Pancreas (tissue), 10 donors: ENCODE measurements at regions not wholly inside any gene's neighbourhood (a gene's known extent, or its start where the extent isn't known, plus 50 kb on each side); places are given as distances from the start of the nearest gene placed in this dataset.
"Not testable (repeated sequence)": the region's sequence is repeated elsewhere in the genome, so short reads cannot be mapped to it uniquely, and the experiment has no call there.

Experiments
- ATAC-seq, 4 donors: fragments of 200-7000 bp; cut with Tn5 transposase; one replicate each; pipeline versions ENCODE4 v1.8.0 to v1.9.1; 2020; ENCODE audit warnings: mild to moderate bottlenecking in 4 of 4, moderate library complexity in 4 of 4
- DNase-seq, 6 donors: peaks; one replicate each; pipeline ENCODE4 v3.0.0-alpha.2; 2020
- FAIRE-seq: peaks from 2 replicates; lab custom pipeline; 2012; peaks lifted over from hg19 to GRCh38; lab: Jason Lieb, UNC
- H3K27ac ChIP-seq, 4 donors: fragments of 200-600 bp; sonication (generic); 1 replicate in 3 of 4; 2 replicates in 1 of 4; pipeline versions ENCODE4 v1.5.0 to v1.8.0; 2020
- H3K27me3 ChIP-seq, 4 donors: fragments of 200-600 bp; one replicate each; pipeline ENCODE4 v1.8.0; 2021
- H3K36me3 ChIP-seq, 3 donors: fragments of 200-600 bp; sonication (generic) in 1 of 3; one replicate each; pipeline versions ENCODE4 v1.5.0 to v1.8.0; 2020 to 2021
- H3K4me1 ChIP-seq, 3 donors: fragments of 200-600 bp; one replicate each; pipeline ENCODE4 v1.8.0; 2021
- H3K4me3 ChIP-seq, 4 donors: fragments of 200-600 bp; sonication (generic) in 2 of 4; one replicate each; pipeline versions ENCODE4 v1.5.0 to v1.8.0; 2020 to 2021
- H3K9me3 ChIP-seq, 4 donors: fragments of 200-600 bp; one replicate each; pipeline ENCODE4 v1.8.0; 2021
- CTCF ChIP-seq, 4 donors: fragments of 200-600 bp; sonication (generic) in 3 of 4; IDR thresholded peaks; one replicate each; pipeline versions ENCODE4 v1.5.0 to v1.8.0; 2021; ENCODE audit warnings: antibody characterized with exemption in 4 of 4
- WGBS, 2 donors: extraction: QIAGEN DNeasy Blood & Tissue Kit; methylation state at CpG; one replicate each; pipeline ENCODE4 v1.1.7; 2013; 5-methylcytosine and 5-hydroxymethylcytosine counted together
- intact Hi-C, 3 donors: fragments of 100-400 bp; cut with DNase I; formaldehyde crosslinking; loops; one replicate each; pipeline versions ENCODE4 v1.11.1 to v1.14.2; 2022
- donor health status: healthy with polysubstance abuse.
- donor health status: DM: no; HTN: no; CAD: no; lungs with moderate emphysema.
- donor health status: DM: no; HTN: no; CAD: no.
- donor health status: control.
- donor health status: control.
- donor health status: Bipolar disorder and iron deficiency.
- donor health status: DM: yes; HTN: yes; CAD: no.
- donor health status: DM: no; HTN: no; CAD: no.
- donor health status: DM: no; HTN: no; CAD: no.
- donor health status: DM: yes; HTN: yes; CAD: no.

GRCh38 chr11:37306563-37306962 is 708.5 kb upstream of the RAG2 start:
- Histone ChIP-seq H3K36me3 (no peaks in the 10 kb centered on the region), H3K27me3 (no peaks in the 10 kb centered on the region), H3K27ac (no peak overlapping the region), H3K4me3 (no peak overlapping the region), H3K9me3 (no peaks in the 10 kb centered on the region), H3K4me1 (no peaks in the 10 kb centered on the region)
- ATAC-seq (no peak), DNase-seq (no peak), FAIRE-seq (no peak)
- WGBS, 2 donors = 14 to 15% methylated on average over 1 of the region's 1 CpG
- intact Hi-C loops = no loop called here
- no peak for TF ChIP-seq CTCF (IDR thresholded peaks at IDR 0.05)

- H3K4me1 ChIP-seq, H3K27ac ChIP-seq, intact Hi-C loops, H3K36me3 ChIP-seq, H3K27me3 ChIP-seq, FAIRE-seq, ATAC-seq, DNase-seq, H3K4me3 ChIP-seq, H3K9me3 ChIP-seq: not testable (repeated sequence)
- 69 to 80% methylated on average over 5 of the region's 5 CpGs for WGBS, 2 donors
These were observed 703.4 kb upstream of the RAG2 start for GRCh38 chr11:37301405-37301804.

GRCh38 chr11:37298173-37298572 is 700.1 kb upstream of the RAG2 start:
- Histone ChIP-seq H3K27ac (no peak overlapping the region), H3K27me3 (no peaks in the 10 kb centered on the region), H3K4me1 (no peaks in the 10 kb centered on the region), H3K36me3 (no peaks in the 10 kb centered on the region), H3K4me3 (no peak overlapping the region), H3K9me3 (no peaks in the 10 kb centered on the region)
- no peak for FAIRE-seq
- no peak for TF ChIP-seq CTCF (IDR thresholded peaks at IDR 0.05)
- DNase-seq = no peak
- intact Hi-C loops = no loop called here
- no peak for ATAC-seq
- WGBS, 2 donors = 32 to 44% methylated on average over 2 of the region's 2 CpGs

GRCh38 chr11:37286890-37287289 is 688.9 kb upstream of the RAG2 start:
- H3K4me3 ChIP-seq = no peak overlapping the region
- intact Hi-C loops = no loop called here
- no peaks in the 10 kb centered on the region for H3K27me3 ChIP-seq
- H3K36me3 ChIP-seq = no peaks in the 10 kb centered on the region
- DNase-seq (no peak), FAIRE-seq (no peak), ATAC-seq (no peak)
- no peaks in the 10 kb centered on the region for H3K4me1 ChIP-seq
- no peak for TF ChIP-seq CTCF (IDR thresholded peaks at IDR 0.05)
- 44 to 63% methylated on average over 3 of the region's 3 CpGs for WGBS, 2 donors
- no peak overlapping the region for H3K27ac ChIP-seq
- H3K9me3 ChIP-seq = no peaks in the 10 kb centered on the region

- no peak for FAIRE-seq
- H3K27me3 ChIP-seq = no peaks in the 10 kb centered on the region
- intact Hi-C loops = no loop called here
These were observed 684.3 kb upstream of the RAG2 start for GRCh38 chr11:37282367-37282766.

More at GRCh38 chr11:37282367-37282766, 684.3 kb upstream of the RAG2 start:
- no peak overlapping the region for H3K27ac ChIP-seq
- ATAC-seq = no peak
- H3K36me3 ChIP-seq = no peaks in the 10 kb centered on the region
- TF ChIP-seq CTCF (IDR thresholded peaks at IDR 0.05) = no peak
- no peaks in the 10 kb centered on the region for H3K9me3 ChIP-seq
- no peaks in the 10 kb centered on the region for H3K4me1 ChIP-seq
- no peak for DNase-seq
- H3K4me3 ChIP-seq = no peak overlapping the region
